GM12878 (cell line): ENCODE measurements at regions not wholly inside any gene's neighbourhood (a gene's known extent, or its start where the extent isn't known, plus 50 kb on each side); places are given as distances from the start of the nearest gene placed in this dataset.
"Not testable (repeated sequence)": the region's sequence is repeated elsewhere in the genome, so short reads cannot be mapped to it uniquely, and the experiment has no call there.

Experiments
- ATAC-seq: fragments of 200-7000 bp; cut with Tn5 transposase; 3 replicates; pipeline ENCODE4 v1.9.1; 2020; ENCODE audit warnings: mild to moderate bottlenecking, moderate library complexity
- BruUV-seq: library from RNA; stranded (reverse); fragments of 400-500 nt; replicated peaks from 2 replicates; lab custom pipeline; 2021; lab: Mats Ljungman, UMichigan
- CTCF ChIA-PET: fragments of 300-600 bp; sonication (Branson Sonifier 250); formaldehyde crosslinking; extraction: SDS; loops from one replicate; lab custom pipeline; 2021; ENCODE audit warnings: inconsistent platforms; lab: Yijun Ruan, JAX
- POLR2A ChIA-PET: fragments of 350-600 bp; formaldehyde crosslinking; extraction: SDS; loops from one replicate; lab custom pipeline; 2021; ENCODE audit warnings: inconsistent platforms; lab: Charles Lee
- RAD21 ChIA-PET: fragments of 300-600 bp; sonication (Branson Sonifier 250); formaldehyde crosslinking; loops from one replicate; lab custom pipeline; 2023; ENCODE audit warnings: antibody characterized with exemption; ENCODE audit not compliant: unreplicated experiment; lab: Charles Lee
- SMC1A ChIA-PET: fragments of 300-600 bp; sonication (Branson Sonifier 250); formaldehyde crosslinking; loops from one replicate; lab custom pipeline; 2023; ENCODE audit not compliant: unreplicated experiment, uncharacterized antibody; lab: Charles Lee
- DNase-seq: peaks from one replicate; pipeline ENCODE4 v3.0.0-alpha.2; 2011; ENCODE audit warnings: low read depth, low spot score
- FAIRE-seq: peaks from 3 replicates; lab custom pipeline; 2011; peaks lifted over from hg19 to GRCh38; lab: Jason Lieb, UNC
- H2AFZ ChIP-seq: 2 replicates; pipeline ENCODE4 v1.6.0; 2011; ENCODE audit warnings: low read depth, low read length, control low read depth; ENCODE audit not compliant: control insufficient read depth
- H3K27ac ChIP-seq: 2 replicates; pipeline ENCODE4 v1.5.1; 2011; ENCODE audit warnings: control low read depth; ENCODE audit not compliant: control insufficient read depth, insufficient read depth
- H3K27me3 ChIP-seq, 2 experiments: replicated peaks in 1 of 2; 2 replicates each; pipeline versions ENCODE4 v1.6.0 to v1.6.1; 2011; ENCODE audit warnings: low read length in 1 of 2; ENCODE audit not compliant: control insufficient read depth in 2 of 2, insufficient read depth in 2 of 2
- H3K36me3 ChIP-seq, 2 experiments: 2 replicates each; pipeline ENCODE4 v1.5.1; 2011; ENCODE audit warnings: low read length in 1 of 2; ENCODE audit not compliant: control insufficient read depth in 2 of 2, insufficient read depth in 2 of 2
- H3K4me1 ChIP-seq: 2 replicates; pipeline ENCODE4 v1.6.1; 2011; ENCODE audit warnings: mild to moderate bottlenecking, low read length, moderate library complexity, mixed read lengths; ENCODE audit not compliant: control insufficient read depth, insufficient read depth
- H3K4me2 ChIP-seq: 2 replicates; pipeline ENCODE4 v1.6.0; 2011; ENCODE audit warnings: control low read depth; ENCODE audit not compliant: control insufficient read depth, insufficient read depth
- H3K4me3 ChIP-seq: fragments of 200-600 bp; sonication (generic); 2 replicates; pipeline ENCODE4 v1.5.1; 2016
- H3K79me2 ChIP-seq: 2 replicates; pipeline ENCODE4 v1.6.0; 2011; ENCODE audit warnings: low read length; ENCODE audit not compliant: control insufficient read depth, insufficient read depth
- H3K9ac ChIP-seq: 2 replicates; pipeline ENCODE4 v1.8.0; 2011; ENCODE audit warnings: low read length, control low read depth, mixed read lengths; ENCODE audit not compliant: control insufficient read depth, insufficient read depth
- H3K9me3 ChIP-seq: replicated peaks from 3 replicates; pipeline ENCODE4 v1.5.1; 2011; ENCODE audit warnings: mild to moderate bottlenecking, low read length; ENCODE audit not compliant: control insufficient read depth, insufficient read depth
- H4K20me1 ChIP-seq: 2 replicates; pipeline ENCODE4 v1.6.0; 2011; ENCODE audit not compliant: control insufficient read depth, insufficient read depth
- SPI1 ChIP-seq: IDR thresholded peaks from 2 replicates; pipeline ENCODE4 v1.6.1; 2011; ENCODE audit warnings: low read depth, mild to moderate bottlenecking, low read length, moderate library complexity, borderline replicate concordance; ENCODE audit not compliant: insufficient read depth
- WGBS: methylation state at CpG from one replicate; pipeline ENCODE4 v1.1.6; 2016; ENCODE audit warnings: low lambda C conversion rate; ENCODE audit not compliant: insufficient replicate concordance, insufficient coverage; ENCODE audit errors: missing lambda C conversion rate; 5-methylcytosine and 5-hydroxymethylcytosine counted together
- in situ Hi-C: fragments of 300-500 bp; cut with MboI; formaldehyde crosslinking; loops from 9 replicates; pipeline ENCODE4 v1.14.3; 2018; ENCODE audit warnings: mixed read lengths
- intact Hi-C: fragments of 100-400 bp; cut with micrococcal nuclease; formaldehyde crosslinking; loops from one replicate; pipeline ENCODE4 v1.14.2; 2022; ENCODE audit not compliant: unreplicated experiment

- Histone ChIP-seq H3K9ac (no peak overlapping the region), H3K4me3 (no peak overlapping the region), H2AFZ (no peak overlapping the region), H3K4me2 (no peak overlapping the region), H3K4me1 (no peaks in the 10 kb centered on the region), H3K27me3 (no peaks in the 10 kb centered on the region), H3K9me3 (no peaks in the 10 kb centered on the region), H3K36me3 (no peaks in the 10 kb centered on the region), H4K20me1 (no peaks in the 10 kb centered on the region), H3K27ac (no peak overlapping the region), H3K79me2 (no peaks in the 10 kb centered on the region)
- ChIA-PET SMC1A (no interaction called here), CTCF (no interaction called here), RAD21 (no interaction called here), POLR2A (no interaction called here)
- TF ChIP-seq SPI1 = no peak
- no peak for DNase-seq
- BruUV-seq = no TSS peak
- WGBS = 33% methylated on average over 2 of the region's 2 CpGs
- no peak for ATAC-seq
- in situ Hi-C loops = no loop called here
- intact Hi-C loops = no loop called here
- no peak for FAIRE-seq
Observed at GRCh38 chr2:184162426-184162825, 435.9 kb upstream of the ZNF804A start.

- H3K27me3 ChIP-seq, BruUV-seq, in situ Hi-C loops, H3K27ac ChIP-seq, H3K4me1 ChIP-seq, H2AFZ ChIP-seq, H3K36me3 ChIP-seq, H3K4me3 ChIP-seq, intact Hi-C loops, H4K20me1 ChIP-seq, FAIRE-seq, H3K9me3 ChIP-seq, H3K79me2 ChIP-seq, POLR2A ChIA-PET, H3K9ac ChIP-seq, H3K4me2 ChIP-seq, SMC1A ChIA-PET, CTCF ChIA-PET, RAD21 ChIA-PET, DNase-seq, ATAC-seq: not testable (repeated sequence)
- 56% methylated on average over 5 of the region's 5 CpGs for WGBS
Observed at GRCh38 chr2:184168823-184169222, 429.5 kb upstream of the ZNF804A start.
